Keratinocyte (primary cell): ENCODE measurements at regions not wholly inside any gene's neighbourhood (a gene's known extent, or its start where the extent isn't known, plus 50 kb on each side); places are given as distances from the start of the nearest gene placed in this dataset.

Source experiments
- DNase-seq: peaks from one replicate; pipeline ENCODE4 v3.0.0-alpha.2; 2011; ENCODE audit warnings: low read depth, missing footprints, low spot score
- FAIRE-seq: peaks from 2 replicates; lab custom pipeline; 2011; peaks lifted over from hg19 to GRCh38; lab: Jason Lieb, UNC
- H2AFZ ChIP-seq: 2 replicates; pipeline ENCODE4 v1.6.0; 2012; ENCODE audit warnings: low read length, control low read depth, inconsistent platforms; ENCODE audit not compliant: control insufficient read depth
- H3K27ac ChIP-seq: 2 replicates; pipeline ENCODE4 v1.5.1; 2011; ENCODE audit warnings: low read length; ENCODE audit not compliant: control insufficient read depth, insufficient read depth
- H3K27me3 ChIP-seq: 3 replicates; pipeline ENCODE4 v1.6.0; 2011; ENCODE audit warnings: low read length; ENCODE audit not compliant: control insufficient read depth, insufficient read depth; ENCODE audit errors: extremely low read depth
- H3K36me3 ChIP-seq, 2 experiments: 2 replicates in 1 of 2; 3 replicates in 1 of 2; pipeline ENCODE4 v1.5.1; 2011; ENCODE audit warnings: low read length in 2 of 2, mild to moderate bottlenecking in 1 of 2; ENCODE audit not compliant: control insufficient read depth in 2 of 2, insufficient read depth in 2 of 2; ENCODE audit errors: extremely low read depth in 1 of 2
- H3K4me1 ChIP-seq: 3 replicates; pipeline ENCODE4 v1.5.1; 2011; ENCODE audit warnings: low read length; ENCODE audit not compliant: control insufficient read depth, insufficient read depth; ENCODE audit errors: extremely low read depth
- H3K4me2 ChIP-seq: 3 replicates; pipeline ENCODE4 v1.6.0; 2011; ENCODE audit warnings: low read depth, low read length; ENCODE audit not compliant: control insufficient read depth, insufficient read depth; ENCODE audit errors: extremely low read depth
- H3K4me3 ChIP-seq, 3 experiments: fragments of 200-600 bp in 1 of 3; sonication (generic) in 1 of 3; 2 replicates in 2 of 3; 3 replicates in 1 of 3; pipeline ENCODE4 v1.5.1; 2011 to 2016; ENCODE audit warnings: low read length in 3 of 3, mild to moderate bottlenecking in 3 of 3, control low read depth in 2 of 3, inconsistent platforms in 1 of 3, low read depth in 1 of 3, mixed read lengths in 1 of 3, mixed run types in 1 of 3, moderate library complexity in 1 of 3; ENCODE audit not compliant: control insufficient read depth in 2 of 3, insufficient read depth in 2 of 3; ENCODE audit errors: extremely low read depth in 1 of 3
- H3K79me2 ChIP-seq: 2 replicates; pipeline ENCODE4 v1.6.0; 2012; ENCODE audit warnings: low read length; ENCODE audit not compliant: control insufficient read depth, insufficient read depth
- H3K9ac ChIP-seq: 3 replicates; pipeline ENCODE4 v1.6.0; 2011; ENCODE audit warnings: low read length; ENCODE audit not compliant: control insufficient read depth, insufficient read depth; ENCODE audit errors: extremely low read depth
- H3K9me1 ChIP-seq: 3 replicates; pipeline ENCODE4 v1.6.0; 2011; ENCODE audit warnings: low read length; ENCODE audit not compliant: control insufficient read depth, insufficient read depth; ENCODE audit errors: extremely low read depth
- H3K9me3 ChIP-seq: 2 replicates; pipeline ENCODE4 v1.5.1; 2012; ENCODE audit warnings: low read depth, low read length; ENCODE audit not compliant: control insufficient read depth
- H4K20me1 ChIP-seq: 3 replicates; pipeline ENCODE4 v1.6.0; 2011; ENCODE audit warnings: low read length; ENCODE audit not compliant: control insufficient read depth, insufficient read depth; ENCODE audit errors: extremely low read depth
- CTCF ChIP-seq, 3 experiments: IDR thresholded peaks in 1 of 3; conservative IDR thresholded peaks in 1 of 3; optimal IDR thresholded peaks in 1 of 3; 2 replicates in 2 of 3; 3 replicates in 1 of 3; pipeline versions ENCODE3 to v1.5.1; 2011; ENCODE audit warnings: low read length in 3 of 3, mild to moderate bottlenecking in 3 of 3, moderate library complexity in 2 of 3, control low read depth in 1 of 3, inconsistent platforms in 1 of 3; ENCODE audit not compliant: insufficient read depth in 2 of 3; ENCODE audit errors: extremely low read depth in 1 of 3
- EZH2 ChIP-seq: IDR thresholded peaks from one replicate; pipeline ENCODE4 v1.6.1; 2012; ENCODE audit warnings: inconsistent platforms, mild to moderate bottlenecking, low read length, moderate library complexity
- dilution Hi-C: fragments of 300-500 bp; cut with MboI; formaldehyde crosslinking; loops from one replicate; pipeline ENCODE4 v1.7.0; 2020; ENCODE audit warnings: low sequenced_read_pairs; ENCODE audit not compliant: extremely low pct_ligation_motif_present

DNA sequence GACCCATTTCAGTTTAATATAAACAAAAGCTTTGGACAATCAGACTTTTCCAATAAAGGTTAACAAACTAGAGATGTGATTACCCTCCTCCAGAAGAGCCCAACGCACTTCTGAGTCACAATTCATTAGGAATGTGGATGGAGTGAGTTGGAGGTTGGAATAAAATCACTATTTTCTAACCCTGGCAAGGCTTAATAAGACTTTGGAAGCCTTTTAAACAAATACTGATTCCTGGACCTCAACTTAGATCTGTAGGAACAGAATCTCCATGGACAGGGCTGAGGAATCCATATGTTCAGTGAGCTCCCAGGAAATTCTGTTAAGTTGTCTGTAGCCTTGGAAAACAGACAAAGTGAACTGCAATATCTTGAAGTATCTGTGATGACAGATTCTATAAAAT, 233.5 kb upstream of the ELL2 start:
- FAIRE-seq = no peak
- dilution Hi-C loops = no loop called here

GRCh38 chr5:96194593-96194992, 232.9 kb upstream of the ELL2 start:
- no peaks in the 10 kb centered on the region for H3K79me2 ChIP-seq
- H3K9me1 ChIP-seq = no peaks in the 10 kb centered on the region
- no peaks in the 10 kb centered on the region for H3K36me3 ChIP-seq
- H3K4me1 ChIP-seq = peaks cover 8% of the 10 kb centered on the region
- FAIRE-seq (no peak), DNase-seq (no peak)
- H3K4me3 ChIP-seq = no peak overlapping the region
- no peaks in the 10 kb centered on the region for H4K20me1 ChIP-seq
- no peak overlapping the region for H3K9ac ChIP-seq
- no peaks in the 10 kb centered on the region for H3K9me3 ChIP-seq
- dilution Hi-C loops = no loop called here
- no peak for TF ChIP-seq EZH2
- no peak for TF ChIP-seq CTCF (optimal IDR thresholded peaks at IDR 0.05 in 1 of 3, IDR thresholded peaks at IDR 0.05 in 1 of 3, conservative IDR thresholded peaks at IDR 0.05 in 1 of 3; ENCODE audit: extremely low read depth in 1 of 3, insufficient read depth in 2 of 3, low read length in 3 of 3)
- no peaks in the 10 kb centered on the region for H3K27me3 ChIP-seq
- no peak overlapping the region for H3K4me2 ChIP-seq
- H3K27ac ChIP-seq = no peak overlapping the region
- no peak overlapping the region for H2AFZ ChIP-seq

More for the DNA sequence above, 233.5 kb upstream of the ELL2 start:
- Histone ChIP-seq H3K79me2 (no peaks in the 10 kb centered on the region), H3K27ac (no peak overlapping the region), H3K4me1 (peaks cover 8% of the 10 kb centered on the region), H3K9ac (no peak overlapping the region), H3K36me3 (no peaks in the 10 kb centered on the region), H3K4me3 (no peak overlapping the region), H3K9me3 (no peaks in the 10 kb centered on the region), H3K9me1 (no peaks in the 10 kb centered on the region), H3K27me3 (no peaks in the 10 kb centered on the region), H2AFZ (no peak overlapping the region), H4K20me1 (no peaks in the 10 kb centered on the region), H3K4me2 (no peak overlapping the region)
- no peak for TF ChIP-seq CTCF (optimal IDR thresholded peaks at IDR 0.05 in 1 of 3, IDR thresholded peaks at IDR 0.05 in 1 of 3, conservative IDR thresholded peaks at IDR 0.05 in 1 of 3; ENCODE audit: extremely low read depth in 1 of 3, insufficient read depth in 2 of 3, low read length in 3 of 3)
- TF ChIP-seq EZH2 = no peak
- DNase-seq = no peak
